ENCODE measurements at regions not wholly inside any gene's neighbourhood (a gene's known extent, or its start where the extent isn't known, plus 50 kb on each side); places are given as distances from the start of the nearest gene placed in this dataset.

DNA sequence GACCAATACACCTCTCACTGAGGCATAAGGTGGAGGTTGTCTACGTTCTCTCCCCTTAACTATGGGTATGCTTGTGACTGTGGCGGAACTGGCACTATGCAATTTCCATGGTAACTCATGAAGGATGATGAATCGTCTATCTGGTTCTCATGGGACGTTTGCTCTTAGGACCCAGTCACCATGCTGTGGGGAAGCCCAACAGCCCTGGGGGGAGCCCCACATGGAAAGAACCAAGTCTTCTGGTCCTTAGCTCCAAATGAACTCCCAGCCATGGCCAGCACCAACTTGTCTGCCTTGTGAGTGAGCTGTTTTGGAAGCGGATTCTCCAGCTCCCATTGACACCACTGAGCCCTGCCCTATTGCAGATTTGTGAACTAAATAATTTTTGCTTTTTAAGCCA is 188.7 kb upstream of the S1PR3 start:
- no peak for DNase-seq (ENCODE audit: extremely low read depth, insufficient read length)
- TF ChIP-seq, protein P1, sequence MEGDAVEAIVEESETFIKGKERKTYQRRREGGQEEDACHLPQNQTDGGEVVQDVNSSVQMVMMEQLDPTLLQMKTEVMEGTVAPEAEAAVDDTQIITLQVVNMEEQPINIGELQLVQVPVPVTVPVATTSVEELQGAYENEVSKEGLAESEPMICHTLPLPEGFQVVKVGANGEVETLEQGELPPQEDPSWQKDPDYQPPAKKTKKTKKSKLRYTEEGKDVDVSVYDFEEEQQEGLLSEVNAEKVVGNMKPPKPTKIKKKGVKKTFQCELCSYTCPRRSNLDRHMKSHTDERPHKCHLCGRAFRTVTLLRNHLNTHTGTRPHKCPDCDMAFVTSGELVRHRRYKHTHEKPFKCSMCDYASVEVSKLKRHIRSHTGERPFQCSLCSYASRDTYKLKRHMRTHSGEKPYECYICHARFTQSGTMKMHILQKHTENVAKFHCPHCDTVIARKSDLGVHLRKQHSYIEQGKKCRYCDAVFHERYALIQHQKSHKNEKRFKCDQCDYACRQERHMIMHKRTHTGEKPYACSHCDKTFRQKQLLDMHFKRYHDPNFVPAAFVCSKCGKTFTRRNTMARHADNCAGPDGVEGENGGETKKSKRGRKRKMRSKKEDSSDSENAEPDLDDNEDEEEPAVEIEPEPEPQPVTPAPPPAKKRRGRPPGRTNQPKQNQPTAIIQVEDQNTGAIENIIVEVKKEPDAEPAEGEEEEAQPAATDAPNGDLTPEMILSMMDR (IDR thresholded peaks at IDR 0.05; ENCODE audit: insufficient read depth, low read length, poor library complexity, severe bottlenecking): no peak
- H3K4me3 ChIP-seq (replicated peaks; ENCODE audit: low read depth, low read length): no peak overlapping the region
- H3K27me3 ChIP-seq (replicated peaks; ENCODE audit: control insufficient read depth, insufficient read depth, low read length): 0 out of 2 replicates have a peak, but pooled peaks cover 2% of the 10 kb centered on the region
- no peaks in the 10 kb centered on the region for H3K36me3 ChIP-seq (ENCODE audit: control insufficient read depth, insufficient read depth, low read length)

DNA sequence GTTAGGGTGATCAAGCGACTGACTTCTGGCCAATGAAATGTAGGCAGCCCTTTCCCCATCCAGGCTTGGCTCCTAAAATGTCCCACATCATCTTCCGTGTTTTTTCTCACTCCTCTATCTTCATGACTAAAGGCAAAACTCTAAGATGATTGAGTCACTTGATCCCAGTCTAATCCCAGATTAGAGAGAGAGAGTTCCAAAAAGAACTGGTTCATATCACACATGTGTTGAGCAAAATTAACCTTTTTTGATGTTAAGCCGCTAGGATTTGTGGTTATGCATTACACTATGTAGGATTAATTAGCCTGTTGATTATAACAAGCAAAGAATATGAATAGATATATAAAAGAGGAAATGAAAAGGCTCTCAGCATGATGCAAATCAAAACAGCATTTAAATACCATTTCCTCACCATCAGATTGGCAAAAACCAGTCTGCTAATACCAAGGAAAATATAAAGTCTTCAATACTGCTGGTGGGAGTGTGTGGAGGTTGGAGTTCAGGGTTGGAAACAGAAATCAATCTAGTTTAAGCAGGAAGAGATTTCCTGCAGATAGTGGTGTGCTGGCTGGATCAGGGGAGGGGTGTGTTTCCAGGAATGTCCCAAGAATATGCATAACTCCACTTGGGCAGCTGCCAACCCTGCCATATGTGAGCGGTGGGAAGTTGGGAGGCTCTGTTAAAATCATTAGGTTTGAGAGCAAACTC is 187.6 kb upstream of the S1PR3 start:
- no peak for DNase-seq (ENCODE audit: extremely low read depth, insufficient read length)
- TF ChIP-seq, protein P1 (IDR thresholded peaks at IDR 0.05; ENCODE audit: insufficient read depth, low read length, poor library complexity, severe bottlenecking): no peak
- H3K4me3 ChIP-seq (replicated peaks; ENCODE audit: low read depth, low read length): no peak overlapping the region
- 0 out of 2 replicates have a peak, but pooled peaks cover 2% of the 10 kb centered on the region for H3K27me3 ChIP-seq (replicated peaks; ENCODE audit: control insufficient read depth, insufficient read depth, low read length)
- no peaks in the 10 kb centered on the region for H3K36me3 ChIP-seq (ENCODE audit: control insufficient read depth, insufficient read depth, low read length)

DNA sequence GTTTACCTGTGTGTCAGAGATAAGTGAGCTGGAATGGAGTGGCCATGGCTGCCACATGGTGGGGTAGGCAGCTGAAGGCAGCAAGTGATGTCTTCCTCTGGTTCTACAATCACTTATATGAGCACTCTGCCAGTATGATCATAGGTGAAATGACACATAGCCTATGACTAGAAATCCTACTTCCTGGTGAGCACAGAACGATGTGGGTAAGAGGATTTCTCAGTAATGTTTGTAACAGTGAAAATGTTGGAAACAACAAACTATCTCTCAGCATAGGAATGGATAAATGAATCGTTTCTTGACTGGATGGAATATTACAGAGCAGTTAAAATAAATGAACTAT is 187.0 kb upstream of the S1PR3 start:
- no peaks in the 10 kb centered on the region for H3K36me3 ChIP-seq (ENCODE audit: control insufficient read depth, insufficient read depth, low read length)
- H3K27me3 ChIP-seq (replicated peaks; ENCODE audit: control insufficient read depth, insufficient read depth, low read length): 0 out of 2 replicates have a peak, but pooled peaks cover 2% of the 10 kb centered on the region
- DNase-seq (ENCODE audit: extremely low read depth, insufficient read length): no peak
- TF ChIP-seq, protein P1 (IDR thresholded peaks at IDR 0.05; ENCODE audit: insufficient read depth, low read length, poor library complexity, severe bottlenecking): no peak
- H3K4me3 ChIP-seq (replicated peaks; ENCODE audit: low read depth, low read length): no peak overlapping the region

DNA sequence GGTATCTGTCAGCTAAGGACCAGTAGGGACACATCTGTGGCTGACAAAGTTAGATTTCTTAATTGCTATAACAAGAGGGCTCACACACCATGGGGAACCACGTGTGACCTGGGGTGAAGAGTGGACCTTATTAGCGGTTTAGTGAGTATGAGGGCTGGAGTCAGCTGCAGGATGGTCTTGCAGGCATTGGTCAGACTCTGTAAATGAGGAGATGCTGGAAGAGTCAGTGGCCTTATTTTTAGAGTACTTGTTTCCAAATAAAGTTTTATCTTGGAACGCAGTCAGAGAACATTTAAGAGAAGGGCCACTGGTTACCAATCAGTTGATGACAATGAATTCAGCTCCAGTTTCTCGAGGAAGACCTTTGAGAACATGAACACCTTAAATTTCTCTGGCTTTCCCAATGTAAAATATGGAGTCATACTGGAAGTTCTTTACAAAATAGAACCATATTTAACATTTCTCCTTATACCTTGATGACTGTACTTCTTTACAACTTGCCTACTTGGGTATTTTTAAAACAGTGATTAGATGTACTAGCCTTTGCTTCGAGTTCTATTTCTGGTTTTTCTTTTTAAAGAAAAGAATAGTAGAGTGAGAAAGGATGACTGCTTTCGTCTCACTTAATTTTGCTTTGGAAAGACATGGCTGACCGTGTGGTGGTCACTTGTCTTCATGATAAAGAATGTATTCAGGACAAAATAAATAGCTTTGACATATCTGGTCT is 185.9 kb upstream of the S1PR3 start:
- TF ChIP-seq, protein P1 (IDR thresholded peaks at IDR 0.05; ENCODE audit: insufficient read depth, low read length, poor library complexity, severe bottlenecking): no peak
- DNase-seq (ENCODE audit: extremely low read depth, insufficient read length): no peak
- no peaks in the 10 kb centered on the region; the same call in 1 of the 2 replicates for H3K27me3 ChIP-seq (replicated peaks; ENCODE audit: control insufficient read depth, insufficient read depth, low read length)
- H3K36me3 ChIP-seq (ENCODE audit: control insufficient read depth, insufficient read depth, low read length): no peaks in the 10 kb centered on the region
- no peak overlapping the region for H3K4me3 ChIP-seq (replicated peaks; ENCODE audit: low read depth, low read length)

DNA sequence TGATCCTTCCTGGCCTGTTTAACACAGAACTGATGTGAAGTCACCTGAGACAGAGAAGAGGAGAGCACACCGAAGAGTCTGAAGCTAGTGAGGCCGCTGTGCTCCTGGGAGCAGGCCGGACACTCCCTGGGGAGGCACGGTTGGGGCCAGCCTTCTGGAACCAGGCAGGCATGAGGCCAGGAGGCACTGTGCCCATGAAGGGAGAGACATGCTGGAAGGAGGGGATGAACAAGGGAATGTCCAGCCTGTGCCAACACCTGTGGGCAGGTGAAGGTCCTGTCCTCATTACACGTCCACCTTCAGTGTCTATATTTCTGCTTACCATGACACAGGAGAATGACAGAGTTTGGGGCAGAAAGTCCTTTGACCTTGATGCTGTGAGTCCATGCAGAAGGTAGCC is 183.8 kb upstream of the S1PR3 start:
- DNase-seq (ENCODE audit: extremely low read depth, insufficient read length): no peak
- Histone ChIP-seq H3K4me3 (replicated peaks; ENCODE audit: low read depth, low read length) (no peak overlapping the region), H3K36me3 (ENCODE audit: control insufficient read depth, insufficient read depth, low read length) (no peaks in the 10 kb centered on the region), H3K27me3 (replicated peaks; ENCODE audit: control insufficient read depth, insufficient read depth, low read length) (no peaks in the 10 kb centered on the region; the same call in 1 of the 2 replicates)
- TF ChIP-seq, protein P1 (IDR thresholded peaks at IDR 0.05; ENCODE audit: insufficient read depth, low read length, poor library complexity, severe bottlenecking): no peak
